Smooth muscle cell (in vitro differentiated cells): ENCODE measurements at regions not wholly inside any gene's neighbourhood (a gene's known extent, or its start where the extent isn't known, plus 50 kb on each side); places are given as distances from the start of the nearest gene placed in this dataset.

Source experiments
- DNase-seq: peaks from one replicate; lab custom pipeline; 2025; ENCODE audit not compliant: unreplicated experiment; lab: John Stamatoyannopoulos, UW
- H2AFZ ChIP-seq: fragments of 200-600 bp; sonication (generic); 2 replicates; pipeline ENCODE4 v1.6.0; 2016; ENCODE audit warnings: antibody characterized with exemption, low read depth, mild to moderate bottlenecking
- H3F3A ChIP-seq: fragments of 200-600 bp; sonication (generic); 2 replicates; pipeline ENCODE4 v1.6.0; 2017; ENCODE audit warnings: antibody characterized with exemption, low read depth
- H3K27ac ChIP-seq: fragments of 200-600 bp; sonication (generic); 2 replicates; pipeline ENCODE4 v1.5.1; 2016; ENCODE audit warnings: low read depth, mild to moderate bottlenecking
- H3K27me3 ChIP-seq: fragments of 200-600 bp; sonication (generic); 2 replicates; pipeline ENCODE4 v1.6.1; 2016; ENCODE audit warnings: low read depth, mild to moderate bottlenecking
- H3K36me3 ChIP-seq: fragments of 200-600 bp; sonication (generic); 2 replicates; pipeline ENCODE4 v1.5.1; 2016; ENCODE audit warnings: low read depth
- H3K4me1 ChIP-seq: fragments of 200-600 bp; sonication (generic); 2 replicates; pipeline ENCODE4 v1.5.1; 2016; ENCODE audit warnings: low read depth
- H3K4me2 ChIP-seq: fragments of 200-600 bp; sonication (generic); 2 replicates; pipeline ENCODE4 v1.6.0; 2016; ENCODE audit warnings: mild to moderate bottlenecking
- H3K4me3 ChIP-seq: fragments of 200-600 bp; sonication (generic); 2 replicates; pipeline ENCODE4 v1.5.1; 2016; ENCODE audit warnings: mild to moderate bottlenecking
- H3K79me2 ChIP-seq: fragments of 200-600 bp; sonication (generic); 2 replicates; pipeline ENCODE4 v1.6.0; 2016; ENCODE audit warnings: low read depth, mild to moderate bottlenecking
- H3K9ac ChIP-seq: fragments of 200-600 bp; sonication (generic); 2 replicates; pipeline ENCODE4 v1.6.0; 2016; ENCODE audit warnings: low read depth
- H3K9me3 ChIP-seq: fragments of 200-600 bp; sonication (generic); replicated peaks from 2 replicates; pipeline ENCODE4 v1.5.1; 2016; ENCODE audit warnings: low read depth
- H4K20me1 ChIP-seq: fragments of 200-600 bp; sonication (generic); 2 replicates; pipeline ENCODE4 v1.6.0; 2016; ENCODE audit warnings: low read depth
- WGBS: methylation state at CpG from one replicate; pipeline ENCODE4 v1.1.7; 2016; ENCODE audit warnings: low lambda C conversion rate; 5-methylcytosine and 5-hydroxymethylcytosine counted together
- TF ChIP-seq, protein P1 (sequence below): fragments of 200-600 bp; sonication (generic); IDR thresholded peaks from 2 replicates; pipeline ENCODE4 v1.5.1; 2017; ENCODE audit warnings: borderline replicate concordance, mild to moderate bottlenecking, antibody characterized with exemption; ENCODE audit not compliant: insufficient read depth, poor library complexity, severe bottlenecking

DNA sequence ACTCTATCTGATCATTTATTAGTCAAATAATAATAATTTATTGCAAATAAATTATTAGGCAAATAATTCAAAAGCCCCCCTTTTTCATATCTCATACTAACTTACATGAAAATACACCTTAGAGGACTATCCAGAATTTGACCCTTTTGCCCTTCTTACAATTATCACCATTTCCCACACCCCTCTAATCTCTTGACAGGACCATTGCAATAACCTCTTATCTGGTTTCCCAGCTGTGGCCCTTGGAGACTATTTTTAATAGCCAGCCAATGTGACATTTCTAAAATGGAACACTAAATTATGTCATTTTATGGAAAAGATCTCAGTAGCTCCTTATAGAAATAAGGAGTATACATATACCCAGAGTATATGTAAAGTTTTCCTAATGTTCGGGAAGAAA lies 588.4 kb upstream of the COX7C start:
- no peaks in the 10 kb centered on the region for H3K9me3 ChIP-seq
- H3K4me3 ChIP-seq = no peak overlapping the region
- no peak for DNase-seq
- H3F3A ChIP-seq = no peaks in the 10 kb centered on the region
- H3K27ac ChIP-seq = no peak overlapping the region
- H3K79me2 ChIP-seq = no peaks in the 10 kb centered on the region
- H3K4me2 ChIP-seq = no peak overlapping the region
- TF ChIP-seq, protein P1, sequence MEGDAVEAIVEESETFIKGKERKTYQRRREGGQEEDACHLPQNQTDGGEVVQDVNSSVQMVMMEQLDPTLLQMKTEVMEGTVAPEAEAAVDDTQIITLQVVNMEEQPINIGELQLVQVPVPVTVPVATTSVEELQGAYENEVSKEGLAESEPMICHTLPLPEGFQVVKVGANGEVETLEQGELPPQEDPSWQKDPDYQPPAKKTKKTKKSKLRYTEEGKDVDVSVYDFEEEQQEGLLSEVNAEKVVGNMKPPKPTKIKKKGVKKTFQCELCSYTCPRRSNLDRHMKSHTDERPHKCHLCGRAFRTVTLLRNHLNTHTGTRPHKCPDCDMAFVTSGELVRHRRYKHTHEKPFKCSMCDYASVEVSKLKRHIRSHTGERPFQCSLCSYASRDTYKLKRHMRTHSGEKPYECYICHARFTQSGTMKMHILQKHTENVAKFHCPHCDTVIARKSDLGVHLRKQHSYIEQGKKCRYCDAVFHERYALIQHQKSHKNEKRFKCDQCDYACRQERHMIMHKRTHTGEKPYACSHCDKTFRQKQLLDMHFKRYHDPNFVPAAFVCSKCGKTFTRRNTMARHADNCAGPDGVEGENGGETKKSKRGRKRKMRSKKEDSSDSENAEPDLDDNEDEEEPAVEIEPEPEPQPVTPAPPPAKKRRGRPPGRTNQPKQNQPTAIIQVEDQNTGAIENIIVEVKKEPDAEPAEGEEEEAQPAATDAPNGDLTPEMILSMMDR = no peak
- WGBS = 82% methylated on average over 1 of the region's 1 CpG
- no peaks in the 10 kb centered on the region for H4K20me1 ChIP-seq
- H2AFZ ChIP-seq = no peak overlapping the region
- no peaks in the 10 kb centered on the region for H3K27me3 ChIP-seq
- no peak overlapping the region for H3K9ac ChIP-seq
- H3K4me1 ChIP-seq = no peaks in the 10 kb centered on the region
- no peaks in the 10 kb centered on the region for H3K36me3 ChIP-seq

DNA sequence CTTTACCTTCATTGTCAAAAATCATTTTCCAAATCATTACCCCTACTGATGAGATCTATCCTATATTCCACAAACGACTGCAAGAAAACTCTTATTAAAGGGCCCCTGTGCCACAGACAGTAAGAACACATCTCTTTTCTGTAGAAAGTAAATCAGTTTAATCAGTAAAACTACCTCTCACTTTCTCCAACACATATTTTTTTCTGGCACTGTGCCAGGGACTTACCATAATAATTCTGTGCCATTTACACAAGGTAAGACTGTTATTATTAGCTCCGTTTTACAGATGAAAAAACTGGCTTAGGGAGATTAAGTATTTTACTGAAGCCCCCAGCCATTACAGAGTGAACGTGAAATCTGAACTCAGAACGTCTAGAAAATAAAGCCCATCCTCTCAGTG lies 587.0 kb upstream of the COX7C start:
- Histone ChIP-seq H3K4me1 (no peaks in the 10 kb centered on the region), H4K20me1 (no peaks in the 10 kb centered on the region), H3K79me2 (no peaks in the 10 kb centered on the region), H3F3A (no peaks in the 10 kb centered on the region), H3K4me3 (no peak overlapping the region), H3K4me2 (no peak overlapping the region), H2AFZ (no peak overlapping the region), H3K27me3 (no peaks in the 10 kb centered on the region), H3K36me3 (no peaks in the 10 kb centered on the region), H3K9me3 (no peaks in the 10 kb centered on the region), H3K9ac (no peak overlapping the region), H3K27ac (no peak overlapping the region)
- WGBS = 79% methylated on average over 4 of the region's 4 CpGs
- no peak for DNase-seq
- TF ChIP-seq, protein P1 = no peak

DNA sequence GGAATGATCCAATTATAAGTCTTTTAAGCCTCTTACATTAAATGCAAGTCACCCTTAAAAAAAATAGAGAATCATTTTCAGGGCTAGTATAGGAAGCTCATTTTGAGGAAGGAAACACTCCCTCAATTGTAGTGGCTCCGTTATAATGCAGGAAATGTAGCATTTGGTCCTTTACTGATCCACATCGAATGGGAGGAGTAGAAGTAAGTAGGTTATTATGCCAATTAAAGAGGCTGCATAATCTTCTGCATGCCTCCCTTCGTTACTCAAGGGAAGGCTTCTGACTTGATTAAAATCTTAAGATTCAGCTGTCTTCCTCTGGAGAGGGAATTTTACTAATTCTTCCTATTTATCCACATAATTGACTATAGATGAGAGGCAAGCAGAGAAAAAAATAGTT lies 579.2 kb upstream of the COX7C start:
- Histone ChIP-seq H3K4me2 (no peak overlapping the region), H3K4me1 (no peaks in the 10 kb centered on the region), H3K27ac (no peak overlapping the region), H3K9ac (no peak overlapping the region), H3K79me2 (no peaks in the 10 kb centered on the region), H3K4me3 (no peak overlapping the region), H3F3A (no peaks in the 10 kb centered on the region), H3K36me3 (no peaks in the 10 kb centered on the region), H4K20me1 (no peaks in the 10 kb centered on the region), H2AFZ (no peak overlapping the region), H3K27me3 (no peaks in the 10 kb centered on the region), H3K9me3 (no peaks in the 10 kb centered on the region)
- TF ChIP-seq, protein P1 = no peak
- DNase-seq = no peak
- WGBS = 82% methylated on average over 3 of the region's 3 CpGs

DNA sequence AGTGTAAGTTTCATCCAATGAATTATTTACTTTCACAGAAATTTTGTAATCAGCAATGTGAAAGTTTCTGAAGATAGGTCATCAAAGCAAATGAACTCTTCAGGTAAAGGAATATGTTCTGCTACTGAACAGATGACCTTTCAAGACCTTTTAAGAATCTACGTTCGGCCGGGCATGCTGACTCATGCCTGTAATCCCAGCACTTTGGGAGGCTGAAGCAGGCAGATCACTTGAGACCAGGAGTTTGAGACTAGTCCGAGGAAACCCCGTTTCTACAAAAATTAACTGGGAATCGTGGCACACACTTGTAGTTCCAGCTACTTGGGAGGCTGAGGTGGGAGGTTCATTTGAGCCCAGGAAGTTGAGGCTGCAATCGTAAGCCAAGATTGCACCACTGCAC lies 578.4 kb upstream of the COX7C start:
- Histone ChIP-seq H3K4me1 (no peaks in the 10 kb centered on the region), H3K27me3 (no peaks in the 10 kb centered on the region), H2AFZ (no peak overlapping the region), H3K9me3 (no peaks in the 10 kb centered on the region), H4K20me1 (no peaks in the 10 kb centered on the region), H3K4me2 (no peak overlapping the region), H3K79me2 (no peaks in the 10 kb centered on the region), H3K4me3 (no peak overlapping the region), H3F3A (no peaks in the 10 kb centered on the region), H3K36me3 (no peaks in the 10 kb centered on the region), H3K27ac (no peak overlapping the region), H3K9ac (no peak overlapping the region)
- TF ChIP-seq, protein P1 = no peak
- WGBS = 45% methylated on average over 7 of the region's 7 CpGs
- DNase-seq = no peak
